ENCODE measurements at regions not wholly inside any gene's neighbourhood (a gene's known extent, or its start where the extent isn't known, plus 50 kb on each side); places are given as distances from the start of the nearest gene placed in this dataset.
"Not testable (repeated sequence)": the region's sequence is repeated elsewhere in the genome, so short reads cannot be mapped to it uniquely, and the experiment has no call there.

DNA sequence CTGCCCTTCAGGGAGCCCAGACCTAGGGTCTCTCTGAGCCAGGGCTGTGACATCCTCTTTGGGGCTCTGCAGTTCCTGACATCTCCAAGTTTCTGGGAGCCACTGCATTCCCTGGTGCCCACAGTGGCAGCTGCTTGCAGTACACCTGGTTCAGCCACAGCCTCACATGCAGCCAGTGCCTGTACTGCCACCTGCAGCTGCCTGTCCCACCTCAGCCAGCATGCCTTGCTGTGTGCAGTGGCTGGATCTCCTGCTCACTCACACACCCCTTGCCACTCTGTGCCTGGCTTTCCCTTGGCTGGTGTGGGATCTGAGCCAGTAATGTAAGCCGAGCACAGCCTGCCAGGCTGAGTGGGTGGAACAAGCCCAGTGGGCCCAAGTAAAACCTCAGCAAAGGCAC lies 1288.7 kb downstream of the CNTNAP5 start:
- TF ChIP-seq, protein P1, sequence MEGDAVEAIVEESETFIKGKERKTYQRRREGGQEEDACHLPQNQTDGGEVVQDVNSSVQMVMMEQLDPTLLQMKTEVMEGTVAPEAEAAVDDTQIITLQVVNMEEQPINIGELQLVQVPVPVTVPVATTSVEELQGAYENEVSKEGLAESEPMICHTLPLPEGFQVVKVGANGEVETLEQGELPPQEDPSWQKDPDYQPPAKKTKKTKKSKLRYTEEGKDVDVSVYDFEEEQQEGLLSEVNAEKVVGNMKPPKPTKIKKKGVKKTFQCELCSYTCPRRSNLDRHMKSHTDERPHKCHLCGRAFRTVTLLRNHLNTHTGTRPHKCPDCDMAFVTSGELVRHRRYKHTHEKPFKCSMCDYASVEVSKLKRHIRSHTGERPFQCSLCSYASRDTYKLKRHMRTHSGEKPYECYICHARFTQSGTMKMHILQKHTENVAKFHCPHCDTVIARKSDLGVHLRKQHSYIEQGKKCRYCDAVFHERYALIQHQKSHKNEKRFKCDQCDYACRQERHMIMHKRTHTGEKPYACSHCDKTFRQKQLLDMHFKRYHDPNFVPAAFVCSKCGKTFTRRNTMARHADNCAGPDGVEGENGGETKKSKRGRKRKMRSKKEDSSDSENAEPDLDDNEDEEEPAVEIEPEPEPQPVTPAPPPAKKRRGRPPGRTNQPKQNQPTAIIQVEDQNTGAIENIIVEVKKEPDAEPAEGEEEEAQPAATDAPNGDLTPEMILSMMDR (IDR thresholded peaks at IDR 0.05), result no peak
- H3K4me1 Mint-ChIP-seq (ENCODE audit: unreplicated experiment), result no peaks in the 10 kb centered on the region
- no peak overlapping the region for H3K27ac Mint-ChIP-seq (ENCODE audit: unreplicated experiment)
- no peak overlapping the region for H3K4me3 Mint-ChIP-seq (ENCODE audit: unreplicated experiment)
- H3K9me3 Mint-ChIP-seq (ENCODE audit: unreplicated experiment), result peaks cover 9% of the 10 kb centered on the region
- no peaks in the 10 kb centered on the region for H3K36me3 Mint-ChIP-seq (ENCODE audit: unreplicated experiment)
- no peaks in the 10 kb centered on the region for H3K27me3 Mint-ChIP-seq (ENCODE audit: unreplicated experiment)
- no peak for DNase-seq (ENCODE audit: extremely low spot score, unreplicated experiment)

DNA sequence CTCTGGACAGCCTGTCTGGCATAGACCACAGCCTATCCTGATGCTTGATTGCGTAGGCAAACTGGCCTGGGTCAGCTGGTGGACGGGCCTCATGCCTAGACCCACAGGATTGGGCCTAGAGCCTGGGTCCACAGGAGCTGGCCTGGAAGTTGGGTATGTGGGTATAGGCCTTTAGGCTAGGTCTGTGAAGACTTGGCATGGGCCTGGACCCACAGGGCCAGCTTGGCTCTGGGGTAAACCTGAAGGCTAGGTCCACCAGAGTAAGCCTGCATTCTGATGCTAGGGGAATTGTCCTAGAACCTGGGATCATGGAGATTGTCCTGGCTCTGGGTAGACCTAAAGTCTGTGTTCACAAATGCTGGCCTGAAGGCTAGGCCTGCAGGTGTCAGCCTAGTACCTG lies 1293.7 kb downstream of the CNTNAP5 start:
- Mint-ChIP-seq H3K27ac (ENCODE audit: unreplicated experiment) (no peak overlapping the region), H3K9me3 (ENCODE audit: unreplicated experiment) (peaks cover 11% of the 10 kb centered on the region), H3K4me1 (ENCODE audit: unreplicated experiment) (no peaks in the 10 kb centered on the region), H3K36me3 (ENCODE audit: unreplicated experiment) (no peaks in the 10 kb centered on the region), H3K4me3 (ENCODE audit: unreplicated experiment) (no peak overlapping the region), H3K27me3 (ENCODE audit: unreplicated experiment) (no peaks in the 10 kb centered on the region)
- DNase-seq (ENCODE audit: extremely low spot score, unreplicated experiment), result no peak
- TF ChIP-seq, protein P1 (IDR thresholded peaks at IDR 0.05), result no peak

DNA sequence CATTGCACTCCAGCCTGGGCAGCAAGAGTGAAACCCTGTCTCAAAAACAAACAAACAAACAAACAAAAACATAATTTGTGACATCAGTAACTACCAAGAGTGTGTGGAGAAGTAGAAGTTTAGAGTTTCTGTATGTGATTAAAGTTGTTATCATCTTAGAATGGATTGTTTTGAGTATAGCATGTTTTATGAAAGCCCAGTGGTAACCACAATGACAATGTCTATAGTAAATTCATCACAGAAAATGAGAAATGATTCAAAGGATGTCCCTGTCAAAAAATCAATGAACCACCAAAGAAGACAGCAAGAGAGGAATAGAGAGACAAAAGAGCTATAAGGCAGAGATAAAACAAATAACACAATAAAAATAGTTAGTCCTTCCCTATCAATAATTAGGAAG lies 1299.2 kb downstream of the CNTNAP5 start:
- no peak overlapping the region for H3K27ac Mint-ChIP-seq (ENCODE audit: unreplicated experiment)

DNA sequence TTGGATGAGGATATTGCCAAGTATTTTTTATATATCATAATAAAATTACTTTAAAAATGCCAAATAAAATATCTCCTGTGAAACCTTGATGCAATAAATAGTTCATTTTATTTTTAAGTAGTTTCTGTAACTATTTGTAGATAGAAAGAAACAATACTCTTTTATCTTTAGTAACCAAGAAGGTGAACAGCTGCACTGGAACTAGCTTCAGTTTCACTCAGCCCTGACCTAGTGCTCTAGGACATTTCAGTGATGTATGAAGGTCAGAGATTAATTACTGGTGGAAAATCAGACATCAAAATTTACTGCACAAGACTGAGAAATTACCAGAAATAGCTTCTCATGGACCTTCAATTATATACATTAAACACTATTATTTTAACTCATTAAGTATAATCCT lies 1305.0 kb downstream of the CNTNAP5 start:
- Mint-ChIP-seq H3K9me3 (ENCODE audit: unreplicated experiment) (no peaks in the 10 kb centered on the region), H3K36me3 (ENCODE audit: unreplicated experiment) (no peaks in the 10 kb centered on the region), H3K4me1 (ENCODE audit: unreplicated experiment) (no peaks in the 10 kb centered on the region), H3K4me3 (ENCODE audit: unreplicated experiment) (no peak overlapping the region), H3K27ac (ENCODE audit: unreplicated experiment) (no peak overlapping the region), H3K27me3 (ENCODE audit: unreplicated experiment) (no peaks in the 10 kb centered on the region)
- DNase-seq (ENCODE audit: extremely low spot score, unreplicated experiment), result no peak
- TF ChIP-seq, protein P1 (IDR thresholded peaks at IDR 0.05), result no peak

More for the DNA sequence above, 1299.2 kb downstream of the CNTNAP5 start:
- Mint-ChIP-seq H3K27me3 (ENCODE audit: unreplicated experiment) (no peaks in the 10 kb centered on the region), H3K4me1 (ENCODE audit: unreplicated experiment) (no peaks in the 10 kb centered on the region), H3K4me3 (ENCODE audit: unreplicated experiment) (no peak overlapping the region), H3K9me3 (ENCODE audit: unreplicated experiment) (peaks cover 7% of the 10 kb centered on the region), H3K36me3 (ENCODE audit: unreplicated experiment) (no peaks in the 10 kb centered on the region)
- TF ChIP-seq, protein P1 (IDR thresholded peaks at IDR 0.05), result no peak
- DNase-seq (ENCODE audit: extremely low spot score, unreplicated experiment), result no peak

DNA sequence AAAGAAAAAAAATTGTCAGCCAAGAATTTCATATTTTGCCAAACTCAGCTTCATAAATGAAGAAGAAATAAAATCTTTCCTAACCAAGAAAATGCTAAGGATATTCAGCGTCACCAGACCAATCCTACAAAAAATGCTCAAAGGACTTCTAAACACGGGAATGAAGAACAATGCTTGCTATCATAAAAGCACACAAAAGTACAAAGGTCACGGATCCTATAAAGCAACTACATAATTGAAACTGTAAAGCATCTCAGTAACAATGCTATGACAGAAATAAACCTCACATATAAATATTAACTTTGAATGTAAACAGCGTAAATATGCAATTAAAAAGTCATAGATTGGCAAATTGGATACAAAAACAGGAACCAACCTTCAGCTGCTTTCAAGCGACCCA lies 1314.6 kb upstream of the GYPC start:
- no peaks in the 10 kb centered on the region for H3K27me3 Mint-ChIP-seq (ENCODE audit: unreplicated experiment)
- H3K4me1 Mint-ChIP-seq (ENCODE audit: unreplicated experiment), result no peaks in the 10 kb centered on the region
- no peak overlapping the region for H3K27ac Mint-ChIP-seq (ENCODE audit: unreplicated experiment)
- no peak overlapping the region for H3K4me3 Mint-ChIP-seq (ENCODE audit: unreplicated experiment)
- DNase-seq (ENCODE audit: extremely low spot score, unreplicated experiment), result no peak
- TF ChIP-seq, protein P1 (IDR thresholded peaks at IDR 0.05), result no peak
- peaks cover 4% of the 10 kb centered on the region for H3K9me3 Mint-ChIP-seq (ENCODE audit: unreplicated experiment)
- no peaks in the 10 kb centered on the region for H3K36me3 Mint-ChIP-seq (ENCODE audit: unreplicated experiment)

DNA sequence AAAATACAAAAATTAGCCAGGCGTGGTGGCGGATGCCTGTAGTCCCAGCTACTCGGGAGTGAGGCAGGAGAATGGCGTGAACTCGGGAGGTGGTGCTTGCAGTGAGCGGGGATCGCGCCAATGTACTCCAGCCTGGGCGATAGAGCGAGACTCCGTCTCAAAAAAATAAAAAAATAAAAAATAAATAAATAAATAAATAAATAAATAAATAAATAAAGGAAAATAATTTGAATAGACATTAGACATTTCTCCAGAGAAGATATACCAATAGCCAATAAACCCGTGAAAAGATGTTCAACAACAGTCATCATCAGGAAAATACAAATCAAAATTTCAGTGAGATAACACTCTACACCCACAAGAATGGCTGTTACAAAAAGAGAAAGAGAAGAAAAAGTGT lies 1302.4 kb upstream of the GYPC start:
- H3K36me3 Mint-ChIP-seq (ENCODE audit: unreplicated experiment); H3K27ac Mint-ChIP-seq (ENCODE audit: unreplicated experiment); DNase-seq (ENCODE audit: extremely low spot score, unreplicated experiment); H3K27me3 Mint-ChIP-seq (ENCODE audit: unreplicated experiment); H3K4me3 Mint-ChIP-seq (ENCODE audit: unreplicated experiment); H3K9me3 Mint-ChIP-seq (ENCODE audit: unreplicated experiment); H3K4me1 Mint-ChIP-seq (ENCODE audit: unreplicated experiment): not testable (repeated sequence)

All from osteocyte (in vitro differentiated cells).